ENCODE measurements at regions not wholly inside any gene's neighbourhood (a gene's known extent, or its start where the extent isn't known, plus 50 kb on each side); places are given as distances from the start of the nearest gene placed in this dataset.

DNA sequence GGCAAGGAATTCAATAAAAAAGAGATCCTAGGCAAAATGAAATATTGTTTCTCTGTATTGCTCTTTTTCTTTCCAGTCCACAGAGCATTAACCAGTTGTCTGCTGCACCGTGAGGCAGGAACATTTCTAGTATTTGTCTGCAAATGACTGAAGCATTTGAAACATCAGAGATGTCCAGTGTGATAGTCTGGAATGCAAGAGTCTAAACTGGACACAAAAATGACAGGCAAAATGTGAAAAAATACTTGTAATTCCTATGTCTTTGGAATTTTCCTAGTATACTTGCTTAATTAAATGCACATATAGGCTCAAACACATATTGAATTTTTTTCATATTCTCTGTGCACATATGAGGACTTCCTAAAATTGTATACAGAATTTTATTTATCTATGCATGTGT, 120.5 kb upstream of the SPATS2L start:
- no peak overlapping the region for H3K27ac ChIP-seq (ENCODE audit: low read depth, low read length, poor library complexity, severe bottlenecking)
- CTCF ChIA-PET (ENCODE audit: unreplicated experiment): no interaction called here
- no peak for TF ChIP-seq EZH2phosphoT487 (IDR thresholded peaks at IDR 0.05; ENCODE audit: borderline replicate concordance, low read depth, low read length)
- no peak for TF ChIP-seq CTCF (conservative IDR thresholded peaks at IDR 0.05; ENCODE audit: low read length)
- H3K79me2 ChIP-seq (ENCODE audit: insufficient read depth, low read depth, low read length): no peaks in the 10 kb centered on the region
- no peaks in the 10 kb centered on the region for H3K9me2 ChIP-seq (ENCODE audit: insufficient read depth, low read length)
- H4K20me1 ChIP-seq (ENCODE audit: insufficient read depth, low read length): no peaks in the 10 kb centered on the region
- intact Hi-C loops (cut with micrococcal nuclease; ENCODE audit: unreplicated experiment): no loop called here
- no peak overlapping the region for H3K4me3 ChIP-seq (ENCODE audit: low read depth, low read length, poor library complexity, severe bottlenecking)
- no peak for DNase-seq (ENCODE audit: low spot score)
- POLR2A ChIA-PET: interaction anchor here (0.6 kb wide), 2 partner anchors 9 to 345 kb away, joined by 4 to 6 read pairs; no protein-coding TSS in a partner anchor
- BruUV-seq (replicated peaks): no TSS peak
- H3K9me3 ChIP-seq (ENCODE audit: low read length): no peaks in the 10 kb centered on the region
- H3K36me3 ChIP-seq (ENCODE audit: insufficient read depth, low read length): no peaks in the 10 kb centered on the region
- no peak overlapping the region for H2AFZ ChIP-seq (ENCODE audit: low read length)
- no peaks in the 10 kb centered on the region for H3K4me1 ChIP-seq (ENCODE audit: insufficient read depth, low read length, poor library complexity, severe bottlenecking)
- no peak overlapping the region for H3K4me2 ChIP-seq (ENCODE audit: low read length)

- intact Hi-C loops (cut with micrococcal nuclease; ENCODE audit: unreplicated experiment): no loop called here
- Histone ChIP-seq H2AFZ (ENCODE audit: low read length) (no peak overlapping the region), H3K36me3 (ENCODE audit: insufficient read depth, low read length) (no peaks in the 10 kb centered on the region), H3K9me2 (ENCODE audit: insufficient read depth, low read length) (no peaks in the 10 kb centered on the region), H3K4me1 (ENCODE audit: insufficient read depth, low read length, poor library complexity, severe bottlenecking) (no peaks in the 10 kb centered on the region), H3K79me2 (ENCODE audit: insufficient read depth, low read depth, low read length) (no peaks in the 10 kb centered on the region), H3K9me3 (ENCODE audit: low read length) (no peaks in the 10 kb centered on the region), H3K4me2 (ENCODE audit: low read length) (no peak overlapping the region), H3K4me3 (ENCODE audit: low read depth, low read length, poor library complexity, severe bottlenecking) (no peak overlapping the region), H4K20me1 (ENCODE audit: insufficient read depth, low read length) (no peaks in the 10 kb centered on the region), H3K27ac (ENCODE audit: low read depth, low read length, poor library complexity, severe bottlenecking) (no peak overlapping the region)
- ChIA-PET CTCF (ENCODE audit: unreplicated experiment) (no interaction called here), POLR2A (interaction anchor here (0.7 to 1.4 kb wide), 3 partner anchors 12 to 82 kb away, joined by 3 to 4 read pairs (median 3); no protein-coding TSS in a partner anchor)
- BruUV-seq (replicated peaks): no TSS peak
- no peak for DNase-seq (ENCODE audit: low spot score)
- no peak for TF ChIP-seq EZH2phosphoT487 (IDR thresholded peaks at IDR 0.05; ENCODE audit: borderline replicate concordance, low read depth, low read length)
- TF ChIP-seq CTCF (conservative IDR thresholded peaks at IDR 0.05; ENCODE audit: low read length): no peak
Measured at GRCh38 chr2:200188876-200189275, 117.6 kb upstream of the SPATS2L start.

DNA sequence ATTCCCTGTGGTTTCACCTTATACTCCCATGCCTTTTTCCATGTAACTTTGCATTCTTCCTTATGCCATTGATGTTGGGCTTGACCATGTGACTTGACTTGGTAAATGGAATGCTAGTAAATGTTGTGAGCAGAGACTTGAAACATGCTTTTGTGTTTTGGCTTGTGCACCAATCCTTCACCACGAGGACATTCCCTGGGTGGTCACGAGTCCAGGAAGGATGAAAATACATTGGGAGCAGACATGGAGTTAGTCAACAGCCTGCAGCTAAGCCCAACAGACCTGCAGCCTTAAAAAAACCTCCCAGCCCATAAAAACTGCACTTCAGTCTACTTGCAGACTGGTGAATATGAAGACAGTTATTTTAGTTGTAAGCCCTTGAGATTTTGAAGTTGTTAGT, 116.5 kb upstream of the SPATS2L start:
- no peak overlapping the region for H3K4me2 ChIP-seq (ENCODE audit: low read length)
- no peaks in the 10 kb centered on the region for H3K9me2 ChIP-seq (ENCODE audit: insufficient read depth, low read length)
- no peaks in the 10 kb centered on the region for H3K4me1 ChIP-seq (ENCODE audit: insufficient read depth, low read length, poor library complexity, severe bottlenecking)
- no peaks in the 10 kb centered on the region for H3K9me3 ChIP-seq (ENCODE audit: low read length)
- intact Hi-C loops (cut with micrococcal nuclease; ENCODE audit: unreplicated experiment): no loop called here
- H2AFZ ChIP-seq (ENCODE audit: low read length): no peak overlapping the region
- no peak overlapping the region for H3K27ac ChIP-seq (ENCODE audit: low read depth, low read length, poor library complexity, severe bottlenecking)
- no peaks in the 10 kb centered on the region for H3K79me2 ChIP-seq (ENCODE audit: insufficient read depth, low read depth, low read length)
- CTCF ChIA-PET (ENCODE audit: unreplicated experiment): no interaction called here
- no peaks in the 10 kb centered on the region for H3K36me3 ChIP-seq (ENCODE audit: insufficient read depth, low read length)
- no peak for DNase-seq (ENCODE audit: low spot score)
- no TSS peak for BruUV-seq (replicated peaks)
- H3K4me3 ChIP-seq (ENCODE audit: low read depth, low read length, poor library complexity, severe bottlenecking): no peak overlapping the region
- POLR2A ChIA-PET: no interaction called here
- no peak for TF ChIP-seq CTCF (conservative IDR thresholded peaks at IDR 0.05; ENCODE audit: low read length)
- TF ChIP-seq EZH2phosphoT487 (IDR thresholded peaks at IDR 0.05; ENCODE audit: borderline replicate concordance, low read depth, low read length): no peak
- H4K20me1 ChIP-seq (ENCODE audit: insufficient read depth, low read length): no peaks in the 10 kb centered on the region

Data from OCI-LY7 (cell line).